GM12874 (cell line): ENCODE measurements at regions not wholly inside any gene's neighbourhood (a gene's known extent, or its start where the extent isn't known, plus 50 kb on each side); places are given as distances from the start of the nearest gene placed in this dataset.

Experiments
- TF ChIP-seq, protein P1 (sequence below): IDR thresholded peaks from 2 replicates; pipeline ENCODE4 v1.5.1; 2011; ENCODE audit warnings: low read depth, mild to moderate bottlenecking, control low read depth, low read length, moderate library complexity; ENCODE audit not compliant: insufficient read depth

DNA sequence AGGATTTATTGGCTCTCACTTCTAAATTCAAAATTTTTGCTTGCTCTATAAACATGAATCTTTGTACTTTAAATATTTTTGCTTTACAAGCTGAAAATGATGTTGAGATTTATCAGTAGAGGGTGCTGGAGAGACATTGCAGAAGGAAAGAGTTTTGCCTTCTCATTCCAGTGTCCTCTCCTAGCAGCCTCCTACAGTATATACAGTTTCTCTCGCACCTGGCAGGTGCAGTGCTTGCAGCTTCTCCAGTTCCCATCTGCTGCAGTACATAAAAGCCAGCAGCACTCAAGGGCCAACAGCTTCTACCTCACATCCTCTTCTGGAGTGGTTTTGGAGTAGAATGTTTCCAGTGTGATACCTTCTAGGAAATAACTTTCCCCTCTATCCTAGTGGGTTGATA lies 601.8 kb upstream of the ATXN7L3B start:
- TF ChIP-seq, protein P1, sequence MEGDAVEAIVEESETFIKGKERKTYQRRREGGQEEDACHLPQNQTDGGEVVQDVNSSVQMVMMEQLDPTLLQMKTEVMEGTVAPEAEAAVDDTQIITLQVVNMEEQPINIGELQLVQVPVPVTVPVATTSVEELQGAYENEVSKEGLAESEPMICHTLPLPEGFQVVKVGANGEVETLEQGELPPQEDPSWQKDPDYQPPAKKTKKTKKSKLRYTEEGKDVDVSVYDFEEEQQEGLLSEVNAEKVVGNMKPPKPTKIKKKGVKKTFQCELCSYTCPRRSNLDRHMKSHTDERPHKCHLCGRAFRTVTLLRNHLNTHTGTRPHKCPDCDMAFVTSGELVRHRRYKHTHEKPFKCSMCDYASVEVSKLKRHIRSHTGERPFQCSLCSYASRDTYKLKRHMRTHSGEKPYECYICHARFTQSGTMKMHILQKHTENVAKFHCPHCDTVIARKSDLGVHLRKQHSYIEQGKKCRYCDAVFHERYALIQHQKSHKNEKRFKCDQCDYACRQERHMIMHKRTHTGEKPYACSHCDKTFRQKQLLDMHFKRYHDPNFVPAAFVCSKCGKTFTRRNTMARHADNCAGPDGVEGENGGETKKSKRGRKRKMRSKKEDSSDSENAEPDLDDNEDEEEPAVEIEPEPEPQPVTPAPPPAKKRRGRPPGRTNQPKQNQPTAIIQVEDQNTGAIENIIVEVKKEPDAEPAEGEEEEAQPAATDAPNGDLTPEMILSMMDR = no peak

DNA sequence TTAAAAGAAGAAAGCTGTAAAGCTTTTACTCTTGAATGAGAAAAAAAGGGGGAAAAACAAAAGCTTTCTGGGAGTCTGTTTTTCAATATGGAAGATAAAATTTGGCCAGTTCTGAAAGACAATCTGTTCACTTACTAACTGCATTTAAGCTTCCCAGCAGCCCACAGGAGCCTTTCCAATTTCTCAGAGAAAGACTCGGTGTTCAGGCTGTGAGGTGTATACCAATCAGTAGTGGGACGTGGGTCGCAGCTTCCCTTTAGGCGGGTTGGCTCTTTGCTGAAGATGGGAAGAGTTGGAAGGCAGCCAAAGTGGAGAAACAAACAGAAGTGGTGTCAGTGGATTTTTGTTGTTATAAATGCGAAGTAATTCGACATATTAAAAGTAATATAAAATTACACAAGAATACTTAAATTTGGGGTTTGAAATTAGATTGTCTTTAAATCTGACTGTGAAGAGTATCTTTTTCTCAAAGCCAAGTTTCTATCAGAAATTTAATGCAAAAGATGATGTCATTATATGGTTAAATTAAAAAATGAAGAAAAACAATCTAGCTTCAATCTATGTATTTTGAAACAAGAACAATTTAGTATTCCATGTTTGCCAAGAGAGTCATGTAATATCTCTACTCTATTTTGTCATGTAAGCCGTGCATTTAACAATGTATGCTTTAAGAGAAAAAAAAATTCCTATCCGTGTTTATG lies 590.2 kb upstream of the ATXN7L3B start:
- TF ChIP-seq, protein P1 = no peak

DNA sequence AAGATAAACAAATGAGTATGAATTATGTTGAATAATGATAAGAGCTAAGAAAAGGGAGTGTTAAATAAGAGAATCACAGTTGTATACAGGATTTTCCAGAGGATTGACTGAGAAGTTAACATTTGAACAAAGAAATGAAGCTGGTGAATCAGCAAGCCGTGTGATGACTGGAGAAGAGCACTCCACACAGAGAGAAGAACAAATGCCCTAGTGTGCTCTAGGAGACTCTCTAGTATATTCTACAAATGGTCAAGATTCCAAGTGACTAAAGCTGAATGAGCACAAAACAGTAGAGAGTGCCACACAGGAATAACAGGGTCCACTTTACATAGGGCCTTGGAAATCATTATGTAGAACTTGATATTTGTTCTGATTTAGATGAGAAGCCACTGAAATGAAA lies 587.1 kb upstream of the ATXN7L3B start:
- TF ChIP-seq, protein P1 = no peak

DNA sequence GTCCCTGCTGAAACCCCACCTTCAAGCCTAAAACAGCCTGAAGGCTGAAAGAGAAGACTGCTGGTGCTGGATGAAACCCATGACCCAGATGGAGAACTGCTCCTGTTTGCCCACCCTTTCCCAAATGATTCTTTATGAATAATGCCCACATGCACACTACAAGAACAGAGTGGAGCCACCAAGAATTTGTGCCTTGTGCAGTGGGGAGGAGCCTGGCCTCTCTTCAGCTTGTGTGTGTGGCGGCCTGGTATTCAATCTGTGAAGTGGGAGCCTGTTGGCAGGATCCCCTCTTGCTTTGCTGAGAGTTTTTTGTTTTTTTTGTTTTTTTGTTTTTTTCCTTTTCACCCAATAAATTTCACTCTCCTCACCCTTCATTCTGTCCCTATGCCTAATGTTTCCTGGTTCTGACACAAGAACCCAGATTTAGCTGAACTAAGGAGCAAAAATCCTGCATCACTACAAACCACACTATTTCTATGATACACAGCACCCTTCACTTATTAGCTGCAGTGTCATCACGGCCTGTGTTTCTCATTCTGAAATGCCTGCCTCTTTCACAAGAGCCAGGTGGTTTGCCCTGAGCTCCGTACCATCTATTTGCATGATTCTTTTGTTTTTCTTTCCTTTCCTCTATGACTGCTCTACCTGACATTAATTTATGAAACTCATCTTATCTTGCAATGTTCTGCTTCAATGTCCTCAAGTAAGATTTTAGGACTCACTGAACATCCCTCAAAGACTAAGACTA lies 585.5 kb upstream of the ATXN7L3B start:
- TF ChIP-seq, protein P1 = no peak

DNA sequence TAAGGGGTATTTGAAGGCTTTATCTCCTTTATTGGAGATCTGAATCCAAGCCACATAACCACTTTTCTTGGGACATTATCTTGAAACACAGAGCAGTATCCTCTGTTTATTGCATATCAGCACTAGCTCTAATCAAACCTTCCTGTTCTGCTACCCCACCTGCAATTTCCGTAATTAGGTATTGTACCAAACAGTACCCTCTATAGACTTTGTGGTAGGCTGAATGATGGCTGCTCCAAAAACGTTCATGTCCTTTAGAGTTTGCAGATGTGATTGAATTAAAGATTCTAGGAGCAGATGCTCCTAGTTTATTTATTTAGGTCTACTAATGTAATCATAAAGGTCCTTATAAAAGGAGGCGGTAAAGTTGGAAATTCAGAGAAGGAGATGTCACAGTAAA lies 573.0 kb upstream of the ATXN7L3B start:
- TF ChIP-seq, protein P1 = no peak

DNA sequence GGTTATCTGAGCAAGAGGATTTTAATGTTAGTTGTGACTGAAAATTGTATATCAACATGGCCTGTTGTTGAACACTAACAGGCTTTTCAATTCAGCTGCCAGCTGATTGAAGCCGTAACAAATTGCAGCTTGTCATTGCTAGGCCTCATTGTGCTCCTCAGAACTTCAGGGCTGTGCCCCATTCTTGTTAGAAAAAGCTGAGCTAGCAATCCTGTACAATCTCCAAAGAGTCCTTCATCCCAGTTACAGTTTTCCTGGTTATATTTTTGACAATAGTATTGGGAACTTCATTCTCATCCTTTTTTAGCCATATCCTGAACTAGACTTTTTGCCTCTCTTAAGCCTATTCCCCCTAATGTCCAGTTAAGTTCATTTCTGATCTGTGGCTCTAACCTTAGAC lies 564.1 kb upstream of the ATXN7L3B start:
- TF ChIP-seq, protein P1 = no peak

DNA sequence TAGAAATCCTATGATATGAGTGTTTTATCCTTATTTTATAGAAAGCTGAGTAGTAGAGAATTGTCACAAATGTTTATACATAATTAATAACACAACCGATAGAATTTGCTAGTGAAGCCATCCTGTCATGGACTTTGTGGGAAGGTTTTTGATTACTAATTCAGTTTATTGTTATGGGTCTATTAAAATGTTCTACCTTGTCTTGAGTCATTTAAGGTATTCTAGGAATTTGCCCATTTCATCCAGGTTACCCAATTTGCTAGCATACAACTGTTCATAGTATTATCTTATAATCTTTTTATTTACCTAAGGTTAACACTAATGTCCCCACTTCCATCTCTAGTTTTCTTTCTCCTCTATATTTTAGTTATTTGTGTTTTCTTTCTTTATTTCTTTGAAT lies 553.1 kb upstream of the ATXN7L3B start:
- TF ChIP-seq, protein P1 = no peak
